Epithelial cell of esophagus (primary cell): ENCODE measurements at regions not wholly inside any gene's neighbourhood (a gene's known extent, or its start where the extent isn't known, plus 50 kb on each side); places are given as distances from the start of the nearest gene placed in this dataset.

Source experiments
- DNase-seq: peaks from one replicate; pipeline ENCODE4 v3.0.0; 2010; ENCODE audit warnings: low read depth
- H3K4me3 ChIP-seq: 2 replicates; pipeline ENCODE4 v1.5.1; 2011; ENCODE audit warnings: mild to moderate bottlenecking, low read length, control low read depth
- TF ChIP-seq, protein P1 (sequence below): IDR thresholded peaks from 2 replicates; pipeline ENCODE4 v1.5.1; 2011; ENCODE audit warnings: low read depth, mild to moderate bottlenecking, low read length, control low read depth, inconsistent platforms; ENCODE audit not compliant: insufficient read depth; ENCODE audit errors: missing control alignments

DNA sequence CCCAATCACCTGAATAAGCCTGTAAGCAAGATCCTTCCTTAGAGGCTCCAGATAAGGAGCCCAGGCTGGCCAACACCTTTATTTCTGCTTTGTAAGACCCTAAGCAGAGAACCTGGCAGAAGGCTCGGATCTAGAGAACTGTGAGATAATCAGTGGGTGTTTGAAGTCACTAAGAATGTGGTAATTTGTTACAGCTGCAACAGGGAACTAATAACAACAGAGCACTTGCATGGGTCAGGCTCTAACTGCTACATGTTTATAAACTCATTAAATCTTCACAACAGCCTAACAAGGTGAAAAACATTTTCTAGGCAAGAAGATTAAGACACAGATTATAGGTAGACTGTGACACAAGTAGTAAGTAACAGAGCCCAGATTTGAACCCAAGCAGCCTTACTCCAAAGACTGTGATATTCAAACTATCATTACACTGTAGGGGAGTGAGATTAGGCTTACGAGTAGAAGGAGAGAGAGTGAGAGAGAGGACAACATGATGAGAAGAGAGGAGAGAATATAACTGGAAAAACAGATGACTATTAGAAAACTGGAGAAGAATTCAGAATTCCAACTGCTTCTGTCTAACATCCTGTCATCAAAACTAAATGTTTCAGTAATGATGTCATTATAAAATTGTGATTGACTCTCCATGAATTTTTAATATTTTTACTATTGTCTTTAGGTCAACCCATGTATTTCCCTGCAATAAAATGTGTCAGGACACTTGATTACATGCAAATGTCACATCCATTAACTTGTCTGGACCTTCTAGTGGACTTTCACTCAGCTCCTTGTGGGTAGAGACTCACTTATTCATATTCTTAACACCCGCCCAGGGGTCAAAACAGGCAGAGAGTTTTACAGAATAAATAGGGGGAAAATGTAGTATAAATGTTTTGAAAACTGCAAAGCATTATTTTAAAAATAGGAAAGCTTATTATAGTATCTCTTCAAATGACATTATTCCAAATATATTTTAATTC, 290.9 kb upstream of the RGMB start:
- H3K4me3 ChIP-seq = no peak overlapping the region
- TF ChIP-seq, protein P1, sequence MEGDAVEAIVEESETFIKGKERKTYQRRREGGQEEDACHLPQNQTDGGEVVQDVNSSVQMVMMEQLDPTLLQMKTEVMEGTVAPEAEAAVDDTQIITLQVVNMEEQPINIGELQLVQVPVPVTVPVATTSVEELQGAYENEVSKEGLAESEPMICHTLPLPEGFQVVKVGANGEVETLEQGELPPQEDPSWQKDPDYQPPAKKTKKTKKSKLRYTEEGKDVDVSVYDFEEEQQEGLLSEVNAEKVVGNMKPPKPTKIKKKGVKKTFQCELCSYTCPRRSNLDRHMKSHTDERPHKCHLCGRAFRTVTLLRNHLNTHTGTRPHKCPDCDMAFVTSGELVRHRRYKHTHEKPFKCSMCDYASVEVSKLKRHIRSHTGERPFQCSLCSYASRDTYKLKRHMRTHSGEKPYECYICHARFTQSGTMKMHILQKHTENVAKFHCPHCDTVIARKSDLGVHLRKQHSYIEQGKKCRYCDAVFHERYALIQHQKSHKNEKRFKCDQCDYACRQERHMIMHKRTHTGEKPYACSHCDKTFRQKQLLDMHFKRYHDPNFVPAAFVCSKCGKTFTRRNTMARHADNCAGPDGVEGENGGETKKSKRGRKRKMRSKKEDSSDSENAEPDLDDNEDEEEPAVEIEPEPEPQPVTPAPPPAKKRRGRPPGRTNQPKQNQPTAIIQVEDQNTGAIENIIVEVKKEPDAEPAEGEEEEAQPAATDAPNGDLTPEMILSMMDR = no peak
- no peak for DNase-seq

DNA sequence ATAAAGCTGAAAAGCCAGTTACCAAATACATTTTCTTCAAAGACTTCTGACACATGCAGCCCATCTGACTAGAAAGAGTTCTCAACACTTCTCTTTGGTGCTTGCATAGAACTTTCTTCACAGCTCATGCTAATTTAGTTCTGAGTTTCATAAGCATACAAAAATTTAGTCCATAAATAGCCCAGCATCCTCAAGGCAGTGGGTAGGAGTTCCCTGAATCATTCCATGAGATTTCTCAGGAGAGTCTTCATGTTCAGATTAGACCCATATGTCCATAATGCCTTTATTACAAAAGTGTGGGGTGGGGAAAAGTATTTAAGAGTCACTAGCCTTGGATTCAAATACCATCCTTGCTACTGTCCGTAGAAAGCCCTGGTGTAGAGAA, 290.2 kb upstream of the RGMB start:
- DNase-seq = no peak

DNA sequence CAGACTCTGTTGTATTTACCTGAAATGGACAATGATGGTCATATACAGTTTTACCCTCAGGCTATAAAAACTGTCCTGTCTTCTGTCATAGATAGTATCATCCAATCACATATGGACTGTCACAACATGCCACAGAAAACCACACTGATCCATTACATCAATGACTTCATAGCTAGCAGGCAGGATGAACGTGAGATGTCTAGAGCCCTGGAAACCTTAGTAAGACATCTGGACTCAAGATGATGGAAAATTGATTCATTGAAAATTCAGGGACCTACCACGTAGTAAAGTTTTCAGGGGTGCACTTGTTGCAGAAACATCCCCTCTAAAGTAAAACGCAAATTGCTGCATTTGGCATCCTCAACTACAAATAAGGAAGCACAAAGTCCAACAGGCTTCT, 284.4 kb upstream of the RGMB start:
- DNase-seq = no peak
- TF ChIP-seq, protein P1 = no peak
- H3K4me3 ChIP-seq = no peak overlapping the region

More for the DNA sequence above, 290.2 kb upstream of the RGMB start:
- TF ChIP-seq, protein P1 = no peak
- H3K4me3 ChIP-seq = no peak overlapping the region

DNA sequence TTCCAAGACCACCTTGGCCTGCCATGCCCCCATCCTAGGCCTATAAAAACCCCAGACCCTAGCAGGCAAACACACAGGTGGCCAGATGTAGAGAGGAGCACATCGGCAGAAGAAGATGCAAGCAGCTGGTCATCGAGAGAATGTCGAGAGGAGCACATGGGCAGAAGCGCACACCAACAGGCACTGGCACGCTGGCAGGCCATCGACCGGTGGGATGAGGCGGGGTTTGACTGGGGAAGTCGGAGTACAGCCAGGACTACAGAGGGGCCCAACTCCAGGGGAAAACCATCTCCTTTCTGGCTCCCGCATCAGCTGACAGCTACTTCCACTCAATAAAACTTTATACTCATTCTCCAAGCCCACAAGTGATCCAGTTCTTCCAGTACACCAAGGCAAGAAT, 283.1 kb upstream of the RGMB start:
- no peak overlapping the region for H3K4me3 ChIP-seq
- TF ChIP-seq, protein P1 = no peak
- no peak for DNase-seq

DNA sequence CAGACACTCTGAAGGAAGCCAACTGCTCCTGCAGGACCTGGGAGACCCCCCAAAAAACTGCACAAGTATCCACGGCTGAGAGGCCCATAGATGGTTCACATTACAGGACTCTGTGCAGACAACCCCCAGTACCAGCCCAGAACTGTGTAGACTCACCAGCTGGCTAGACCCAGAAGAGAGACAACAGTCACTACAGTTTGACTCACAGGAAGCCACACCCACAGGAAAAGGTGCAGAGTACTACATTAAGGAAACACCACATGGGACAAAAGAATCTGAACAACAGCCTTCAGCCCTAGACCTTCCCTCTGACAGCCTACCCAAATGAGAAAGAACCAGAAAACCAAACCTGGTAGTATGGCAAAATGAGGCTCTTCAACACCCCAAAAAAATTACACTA, 281.2 kb upstream of the RGMB start:
- TF ChIP-seq, protein P1 = no peak
- DNase-seq = peak; percentile 82
- H3K4me3 ChIP-seq = no peak overlapping the region

DNA sequence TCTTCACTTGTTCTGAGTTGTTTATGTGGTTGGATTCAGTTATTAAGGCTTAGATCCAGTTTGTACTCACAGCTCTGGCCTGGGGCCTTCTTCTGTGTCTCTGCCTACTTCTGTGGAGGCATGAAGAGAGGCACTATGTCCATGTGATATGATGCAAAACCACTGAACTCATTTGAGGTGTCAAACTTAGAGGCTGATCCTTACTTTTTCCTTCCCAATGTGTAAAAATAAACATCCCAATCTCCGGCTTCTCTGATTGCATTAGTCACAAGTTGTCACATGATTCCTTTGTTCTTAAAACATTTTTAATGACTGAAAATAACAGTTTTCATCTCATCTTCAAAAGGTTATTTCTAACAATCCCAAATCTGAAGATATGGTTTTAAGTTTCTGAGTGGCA, 276.0 kb upstream of the RGMB start:
- DNase-seq = peak; percentile 3
- H3K4me3 ChIP-seq = no peak overlapping the region
- TF ChIP-seq, protein P1 = no peak

DNA sequence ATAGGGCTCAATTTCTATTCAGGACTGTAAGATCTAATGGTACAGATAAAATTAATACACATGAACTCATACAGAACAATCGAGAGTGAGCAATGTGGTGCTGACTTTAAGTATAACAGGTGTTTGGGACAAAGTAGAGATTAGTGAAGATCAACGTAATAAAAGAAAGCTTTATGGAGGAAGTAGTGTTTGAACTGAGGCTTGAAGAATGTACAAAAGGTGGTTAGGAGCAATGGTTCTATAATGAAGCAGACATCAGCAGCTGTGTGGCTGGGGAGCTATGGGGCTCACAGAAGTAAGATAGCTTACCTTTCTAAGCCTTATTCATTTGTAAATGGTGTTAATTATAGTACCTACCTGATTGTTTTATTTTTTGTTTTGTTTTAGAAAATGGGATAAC, 275.4 kb upstream of the RGMB start:
- TF ChIP-seq, protein P1 = no peak
- DNase-seq = no peak
- no peak overlapping the region for H3K4me3 ChIP-seq
